CD4-positive, alpha-beta T cell (primary cell): ENCODE measurements at regions not wholly inside any gene's neighbourhood (a gene's known extent, or its start where the extent isn't known, plus 50 kb on each side); places are given as distances from the start of the nearest gene placed in this dataset.

Experiments
- ATAC-seq: fragments of 200-7000 bp; cut with Tn5 transposase; one replicate; pipeline ENCODE4 v1.10.0; 2022; ENCODE audit warnings: mild to moderate bottlenecking; ENCODE audit not compliant: poor library complexity
- CTCF ChIA-PET: fragments of 350-600 bp; sonication (Branson Sonifier 250); formaldehyde crosslinking; loops from one replicate; lab custom pipeline; 2021; ENCODE audit warnings: antibody characterized with exemption, inconsistent platforms; lab: Charles Lee
- POLR2A ChIA-PET: fragments of 350-600 bp; sonication (Branson Sonifier 250); formaldehyde crosslinking; loops from one replicate; lab custom pipeline; 2021; ENCODE audit warnings: antibody characterized with exemption, inconsistent platforms; lab: Charles Lee
- DNase-seq, 14 experiments: peaks; one replicate each; pipeline ENCODE4 v3.0.0-alpha.2; 2013 to 2020; ENCODE audit warnings: mixed read lengths in 2 of 14
- H3K27ac ChIP-seq, 2 donors: one replicate each; pipeline versions ENCODE4 v1.5.1 to v1.7.0; 2013; ENCODE audit warnings: low read length in 2 of 2, low read depth in 1 of 2, mild to moderate bottlenecking in 1 of 2
- H3K27me3 ChIP-seq, 2 experiments: 1 replicate in 1 of 2; 2 replicates in 1 of 2; pipeline versions ENCODE4 v1.6.1 to v1.7.0; 2013; ENCODE audit warnings: low read length in 2 of 2, control low read depth in 1 of 2, mild to moderate bottlenecking in 1 of 2, moderate library complexity in 1 of 2; ENCODE audit not compliant: insufficient read depth in 2 of 2, control insufficient read depth in 1 of 2
- H3K36me3 ChIP-seq: one replicate; pipeline ENCODE4 v1.6.1; 2013; ENCODE audit warnings: low read length, control low read depth; ENCODE audit not compliant: insufficient read depth
- H3K4me1 ChIP-seq: one replicate; pipeline ENCODE4 v1.6.1; 2013; ENCODE audit warnings: low read length, control low read depth; ENCODE audit not compliant: insufficient read depth
- H3K4me3 ChIP-seq: one replicate; pipeline ENCODE4 v1.5.1; 2013; ENCODE audit warnings: mild to moderate bottlenecking, low read length, moderate library complexity
- H3K9me3 ChIP-seq, 2 experiments: 1 replicate in 1 of 2; 2 replicates in 1 of 2; pipeline versions ENCODE4 v1.6.1 to v1.7.0; 2013; ENCODE audit warnings: low read length in 2 of 2, mild to moderate bottlenecking in 2 of 2, control low read depth in 1 of 2, moderate library complexity in 1 of 2; ENCODE audit not compliant: control insufficient read depth in 1 of 2, insufficient read depth in 1 of 2
- H3K27ac Mint-ChIP-seq: one replicate; pipeline ENCODE4 v1.8.0; 2020; ENCODE audit warnings: mixed read lengths
- H3K27me3 Mint-ChIP-seq: one replicate; pipeline ENCODE4 v1.8.0; 2021; ENCODE audit warnings: mixed read lengths
- H3K36me3 Mint-ChIP-seq: one replicate; pipeline ENCODE4 v1.8.0; 2021; ENCODE audit warnings: low read depth, mixed read lengths
- H3K4me1 Mint-ChIP-seq: one replicate; pipeline ENCODE4 v1.8.0; 2021; ENCODE audit warnings: low read depth, mixed read lengths
- H3K4me3 Mint-ChIP-seq: one replicate; pipeline ENCODE4 v1.8.0; 2020; ENCODE audit warnings: mild to moderate bottlenecking, mixed read lengths
- H3K9me3 Mint-ChIP-seq: one replicate; pipeline ENCODE4 v1.8.0; 2020; ENCODE audit warnings: mixed read lengths
- intact Hi-C, 2 experiments: fragments of 100-400 bp; cut with DNase I in 1 of 2; cut with micrococcal nuclease in 1 of 2; formaldehyde crosslinking; loops; one replicate each; pipeline versions ENCODE4 v1.15.1 to v1.9.0; 2023 to 2025; cut with DNase I, micrococcal nuclease
- TF ChIP-seq, protein P1 (sequence below): fragments of 200-600 bp; IDR thresholded peaks from one replicate; pipeline ENCODE4 v1.8.0; 2022; ENCODE audit warnings: antibody characterized with exemption, mild to moderate bottlenecking

DNA sequence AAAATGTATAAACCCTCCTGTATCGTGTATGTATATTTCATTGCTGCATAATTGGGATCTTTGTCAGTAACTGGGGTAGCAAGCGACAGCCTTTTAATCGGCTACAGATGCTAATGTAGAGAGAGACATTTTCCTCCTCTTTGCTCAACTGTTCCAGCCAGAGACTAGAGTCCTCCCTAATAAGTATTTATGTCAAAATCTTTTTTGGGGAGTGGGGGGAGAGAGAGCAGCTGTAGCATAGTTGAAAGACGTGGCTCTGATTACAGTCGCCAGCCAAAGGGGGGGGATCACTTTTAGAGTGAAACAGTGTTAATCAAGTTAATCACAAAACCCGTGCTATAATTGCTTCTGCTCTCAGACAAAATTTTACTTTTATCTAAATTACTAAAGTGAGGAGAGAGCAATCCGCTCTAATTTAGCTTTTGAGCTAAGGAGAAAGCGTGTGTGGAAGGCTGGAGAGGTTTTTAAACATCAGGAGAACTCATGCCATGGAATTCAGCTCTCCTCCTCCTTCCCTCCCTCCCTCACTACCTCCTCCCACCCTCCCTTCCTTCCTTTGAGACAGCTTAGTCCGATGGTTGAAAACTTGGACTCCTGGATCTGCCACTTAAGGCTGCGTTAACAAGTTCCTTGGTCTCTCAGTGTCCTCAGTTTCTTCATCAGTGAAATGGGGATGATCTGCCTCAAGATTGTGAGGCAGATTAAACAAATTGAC is 87.3 kb upstream of the ZNF618 start:
- no peak overlapping the region for H3K4me3 ChIP-seq
- no peak for DNase-seq
- CTCF ChIA-PET, result no interaction called here
- Mint-ChIP-seq H3K9me3 (no peaks in the 10 kb centered on the region), H3K27ac (no peak overlapping the region), H3K27me3 (no peaks in the 10 kb centered on the region), H3K4me1 (no peaks in the 10 kb centered on the region), H3K36me3 (no peaks in the 10 kb centered on the region), H3K4me3 (no peak overlapping the region)
- H3K4me1 ChIP-seq, result no peaks in the 10 kb centered on the region
- H3K27me3 ChIP-seq, result peaks cover 0 to 2% of the 10 kb centered on the region in 2 experiments
- POLR2A ChIA-PET, result no interaction called here
- intact Hi-C loops, result no loop called here
- no peak overlapping the region for H3K27ac ChIP-seq
- TF ChIP-seq, protein P1, sequence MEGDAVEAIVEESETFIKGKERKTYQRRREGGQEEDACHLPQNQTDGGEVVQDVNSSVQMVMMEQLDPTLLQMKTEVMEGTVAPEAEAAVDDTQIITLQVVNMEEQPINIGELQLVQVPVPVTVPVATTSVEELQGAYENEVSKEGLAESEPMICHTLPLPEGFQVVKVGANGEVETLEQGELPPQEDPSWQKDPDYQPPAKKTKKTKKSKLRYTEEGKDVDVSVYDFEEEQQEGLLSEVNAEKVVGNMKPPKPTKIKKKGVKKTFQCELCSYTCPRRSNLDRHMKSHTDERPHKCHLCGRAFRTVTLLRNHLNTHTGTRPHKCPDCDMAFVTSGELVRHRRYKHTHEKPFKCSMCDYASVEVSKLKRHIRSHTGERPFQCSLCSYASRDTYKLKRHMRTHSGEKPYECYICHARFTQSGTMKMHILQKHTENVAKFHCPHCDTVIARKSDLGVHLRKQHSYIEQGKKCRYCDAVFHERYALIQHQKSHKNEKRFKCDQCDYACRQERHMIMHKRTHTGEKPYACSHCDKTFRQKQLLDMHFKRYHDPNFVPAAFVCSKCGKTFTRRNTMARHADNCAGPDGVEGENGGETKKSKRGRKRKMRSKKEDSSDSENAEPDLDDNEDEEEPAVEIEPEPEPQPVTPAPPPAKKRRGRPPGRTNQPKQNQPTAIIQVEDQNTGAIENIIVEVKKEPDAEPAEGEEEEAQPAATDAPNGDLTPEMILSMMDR, result no peak
- ATAC-seq, result no peak
- no peaks in the 10 kb centered on the region for H3K36me3 ChIP-seq
- H3K9me3 ChIP-seq, result peaks cover 0 to 4% of the 10 kb centered on the region in 2 experiments

DNA sequence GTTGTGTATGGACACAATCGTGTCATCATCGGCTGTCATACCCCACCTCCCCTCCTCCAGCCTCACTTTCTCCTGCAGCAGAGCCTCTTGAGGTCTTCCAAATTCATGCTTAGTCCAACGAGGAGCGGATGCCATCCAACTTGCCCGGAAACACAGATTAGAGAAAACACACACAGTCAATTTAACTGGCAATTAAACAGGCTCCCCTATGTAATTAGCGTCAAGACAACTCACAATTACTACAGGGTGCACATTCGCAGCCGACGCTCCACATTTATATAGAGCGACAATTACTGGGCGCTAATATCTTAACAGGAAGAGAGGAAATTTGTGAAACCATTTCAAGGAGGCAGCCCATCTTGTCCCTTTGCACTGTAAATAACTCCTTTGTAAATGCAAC is 86.0 kb upstream of the ZNF618 start:
- CTCF ChIA-PET, result no interaction called here
- Histone ChIP-seq H3K4me3 (no peak overlapping the region), H3K4me1 (no peaks in the 10 kb centered on the region), H3K36me3 (no peaks in the 10 kb centered on the region), H3K9me3 (peaks cover 0 to 4% of the 10 kb centered on the region in 2 experiments), H3K27ac (no peak overlapping the region), H3K27me3 (no peaks in the 10 kb centered on the region)
- DNase-seq (no peak), ATAC-seq (no peak)
- no peaks in the 10 kb centered on the region for H3K36me3 Mint-ChIP-seq
- H3K9me3 Mint-ChIP-seq, result no peaks in the 10 kb centered on the region
- POLR2A ChIA-PET, result no interaction called here
- no peak overlapping the region for H3K27ac Mint-ChIP-seq
- no peaks in the 10 kb centered on the region for H3K27me3 Mint-ChIP-seq
- H3K4me1 Mint-ChIP-seq, result no peaks in the 10 kb centered on the region
- TF ChIP-seq, protein P1, result no peak
- H3K4me3 Mint-ChIP-seq, result no peak overlapping the region
- intact Hi-C loops, result no loop called here

DNA sequence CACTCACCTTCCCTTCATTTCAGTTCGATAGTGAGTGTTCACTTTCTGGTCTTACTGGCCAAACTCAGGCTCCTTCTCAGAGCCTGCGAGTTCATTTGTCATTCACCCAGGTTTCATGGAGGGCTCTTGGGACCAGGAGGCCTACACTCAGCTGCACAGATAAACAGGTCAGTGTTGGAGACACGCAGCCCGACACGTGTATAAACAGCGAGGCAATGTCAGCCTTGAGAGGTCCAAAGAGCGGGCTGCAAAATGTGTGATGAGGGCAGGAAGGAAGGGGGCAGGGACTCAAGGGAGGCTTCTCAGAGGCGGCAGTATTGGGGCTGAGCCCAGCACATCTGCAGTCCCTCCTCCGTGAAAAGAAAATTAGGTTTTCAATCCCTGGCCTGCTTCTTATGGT is 82.6 kb upstream of the ZNF618 start:
- H3K4me3 ChIP-seq, result no peak overlapping the region
- H3K27me3 ChIP-seq, result no peaks in the 10 kb centered on the region
- TF ChIP-seq, protein P1, result no peak
- intact Hi-C loops, result no loop called here
- Mint-ChIP-seq H3K27me3 (no peaks in the 10 kb centered on the region), H3K4me1 (no peaks in the 10 kb centered on the region), H3K27ac (no peak overlapping the region), H3K9me3 (no peaks in the 10 kb centered on the region), H3K4me3 (no peak overlapping the region), H3K36me3 (no peaks in the 10 kb centered on the region)
- H3K9me3 ChIP-seq, result peaks cover 0 to 4% of the 10 kb centered on the region in 2 experiments
- ATAC-seq (no peak), DNase-seq (no peak)
- H3K4me1 ChIP-seq, result no peaks in the 10 kb centered on the region
- ChIA-PET POLR2A (no interaction called here), CTCF (no interaction called here)
- no peak overlapping the region for H3K27ac ChIP-seq
- H3K36me3 ChIP-seq, result no peaks in the 10 kb centered on the region
